Naive thymus-derived CD4-positive, alpha-beta T cell (primary cell): ENCODE measurements at regions not wholly inside any gene's neighbourhood (a gene's known extent, or its start where the extent isn't known, plus 50 kb on each side); places are given as distances from the start of the nearest gene placed in this dataset.

Experiments
- ATAC-seq: fragments of 150-1000 bp; cut with Tn5 transposase; 2 replicates; pipeline ENCODE4 v1.10.0; 2021; ENCODE audit warnings: mild to moderate bottlenecking, moderate library complexity
- CTCF ChIA-PET: fragments of 350-600 bp; sonication (Branson Sonifier 250); formaldehyde crosslinking; loops from one replicate; lab custom pipeline; 2021; ENCODE audit warnings: antibody characterized with exemption; lab: Charles Lee
- POLR2A ChIA-PET: fragments of 350-600 bp; sonication (Branson Sonifier 250); formaldehyde crosslinking; loops from one replicate; lab custom pipeline; 2021; ENCODE audit warnings: antibody characterized with exemption, inconsistent platforms; lab: Charles Lee
- DNase-seq, 9 donors: peaks; one replicate each; pipeline versions ENCODE4 v3.0.0 to v3.0.0-alpha.2; 2020 to 2022; ENCODE audit warnings: mixed read lengths in 1 of 9
- H3K27ac ChIP-seq: one replicate; pipeline ENCODE4 v1.7.0; 2013; ENCODE audit warnings: mild to moderate bottlenecking, low read depth, low read length, moderate library complexity
- H3K27me3 ChIP-seq, 2 donors: one replicate each; pipeline ENCODE4 v1.7.0; 2013; ENCODE audit warnings: low read length in 2 of 2, mild to moderate bottlenecking in 2 of 2, moderate library complexity in 2 of 2; ENCODE audit not compliant: control insufficient read depth in 2 of 2, insufficient read depth in 2 of 2
- H3K36me3 ChIP-seq, 3 experiments: 1 replicate in 2 of 3; 2 replicates in 1 of 3; pipeline ENCODE4 v1.7.0; 2013; ENCODE audit warnings: low read length in 3 of 3, mild to moderate bottlenecking in 3 of 3, moderate library complexity in 1 of 3; ENCODE audit not compliant: insufficient read depth in 3 of 3, control insufficient read depth in 2 of 3
- H3K4me1 ChIP-seq, 2 donors: one replicate each; pipeline ENCODE4 v1.7.0; 2013; ENCODE audit warnings: low read length in 2 of 2, mild to moderate bottlenecking in 2 of 2, moderate library complexity in 1 of 2; ENCODE audit not compliant: control insufficient read depth in 2 of 2, insufficient read depth in 2 of 2
- H3K4me3 ChIP-seq: 2 replicates; pipeline ENCODE4 v1.7.0; 2013; ENCODE audit warnings: mild to moderate bottlenecking, low read length
- H3K9me3 ChIP-seq, 3 experiments: 1 replicate in 2 of 3; 2 replicates in 1 of 3; pipeline ENCODE4 v1.7.0; 2013; ENCODE audit warnings: low read length in 3 of 3; ENCODE audit not compliant: control insufficient read depth in 2 of 3
- H3K27ac Mint-ChIP-seq, 9 donors: one replicate each; pipeline ENCODE4 v1.8.0; 2020 to 2022; ENCODE audit warnings: mixed read lengths in 9 of 9, mild to moderate bottlenecking in 8 of 9, moderate library complexity in 5 of 9, inconsistent platforms in 2 of 9
- H3K27me3 Mint-ChIP-seq, 5 donors: one replicate each; pipeline ENCODE4 v1.8.0; 2021 to 2022; ENCODE audit warnings: mixed read lengths in 5 of 5, mild to moderate bottlenecking in 1 of 5
- H3K36me3 Mint-ChIP-seq, 5 donors: one replicate each; pipeline ENCODE4 v1.8.0; 2020 to 2022; ENCODE audit warnings: mixed read lengths in 5 of 5, mild to moderate bottlenecking in 3 of 5, inconsistent platforms in 1 of 5
- H3K4me1 Mint-ChIP-seq, 7 donors: one replicate each; pipeline ENCODE4 v1.8.0; 2020 to 2022; ENCODE audit warnings: mixed read lengths in 7 of 7, mild to moderate bottlenecking in 3 of 7, inconsistent platforms in 1 of 7
- H3K4me3 Mint-ChIP-seq, 10 donors: one replicate each; pipeline ENCODE4 v1.8.0; 2020 to 2022; ENCODE audit warnings: mild to moderate bottlenecking in 10 of 10, mixed read lengths in 10 of 10, moderate library complexity in 6 of 10, inconsistent platforms in 2 of 10
- H3K9me3 Mint-ChIP-seq, 11 donors: one replicate each; pipeline ENCODE4 v1.8.0; 2020 to 2022; ENCODE audit warnings: mixed read lengths in 11 of 11, mild to moderate bottlenecking in 4 of 11, inconsistent platforms in 1 of 11, moderate library complexity in 1 of 11
- intact Hi-C, 2 donors: fragments of 100-400 bp; cut with micrococcal nuclease; formaldehyde crosslinking; loops; one replicate each; pipeline ENCODE4 v1.15.1; 2023

GRCh38 chr11:15825976-15826650, 530.2 kb downstream of the SOX6 start:
- intact Hi-C loops: no loop called here
- no peaks in the 10 kb centered on the region for H3K36me3 Mint-ChIP-seq
- CTCF ChIA-PET: no interaction called here
- no peaks in the 10 kb centered on the region for H3K27me3 ChIP-seq
- H3K4me3 Mint-ChIP-seq: no peak overlapping the region
- H3K9me3 ChIP-seq: no peaks in the 10 kb centered on the region
- peaks cover 0 to 22% (median 0%) of the 10 kb centered on the region in 5 donors for H3K27me3 Mint-ChIP-seq
- no peaks in the 10 kb centered on the region for H3K36me3 ChIP-seq
- no peaks in the 10 kb centered on the region for H3K4me1 ChIP-seq
- no peak overlapping the region for H3K4me3 ChIP-seq
- no peaks in the 10 kb centered on the region for H3K4me1 Mint-ChIP-seq
- POLR2A ChIA-PET: no interaction called here
- peaks cover 0 to 6% (median 0%) of the 10 kb centered on the region in 11 donors for H3K9me3 Mint-ChIP-seq
- no peak overlapping the region for H3K27ac ChIP-seq
- ATAC-seq (no peak), DNase-seq (no peak)
- H3K27ac Mint-ChIP-seq: no peak overlapping the region

GRCh38 chr11:15826826-15827225, 529.5 kb downstream of the SOX6 start:
- H3K4me1 ChIP-seq: no peaks in the 10 kb centered on the region
- peaks cover 0 to 22% (median 0%) of the 10 kb centered on the region in 5 donors for H3K27me3 Mint-ChIP-seq
- POLR2A ChIA-PET: no interaction called here
- H3K4me1 Mint-ChIP-seq: no peaks in the 10 kb centered on the region
- no peaks in the 10 kb centered on the region for H3K9me3 ChIP-seq
- ATAC-seq (no peak), DNase-seq (no peak)
- no peaks in the 10 kb centered on the region for H3K36me3 Mint-ChIP-seq
- H3K27ac Mint-ChIP-seq: no peak overlapping the region
- CTCF ChIA-PET: no interaction called here
- H3K9me3 Mint-ChIP-seq: peaks cover 0 to 4% (median 0%) of the 10 kb centered on the region in 11 donors
- H3K4me3 Mint-ChIP-seq: no peak overlapping the region
- no peak overlapping the region for H3K27ac ChIP-seq
- H3K36me3 ChIP-seq: no peaks in the 10 kb centered on the region
- intact Hi-C loops: no loop called here
- no peak overlapping the region for H3K4me3 ChIP-seq
- no peaks in the 10 kb centered on the region for H3K27me3 ChIP-seq

GRCh38 chr11:15828215-15828853, 528.0 kb downstream of the SOX6 start:
- H3K27me3 ChIP-seq: no peaks in the 10 kb centered on the region
- ChIA-PET CTCF (no interaction called here), POLR2A (no interaction called here)
- H3K4me3 ChIP-seq: no peak overlapping the region
- ATAC-seq: no peak
- no peaks in the 10 kb centered on the region for H3K36me3 Mint-ChIP-seq
- intact Hi-C loops: no loop called here
- H3K27ac ChIP-seq: no peak overlapping the region
- DNase-seq: no peak
- H3K27ac Mint-ChIP-seq: no peak overlapping the region
- no peaks in the 10 kb centered on the region for H3K4me1 ChIP-seq
- H3K36me3 ChIP-seq: no peaks in the 10 kb centered on the region
- no peak overlapping the region for H3K4me3 Mint-ChIP-seq
- peaks cover 0 to 2% (median 0%) of the 10 kb centered on the region in 11 donors for H3K9me3 Mint-ChIP-seq
- H3K9me3 ChIP-seq: no peaks in the 10 kb centered on the region
- peaks cover 0 to 22% (median 0%) of the 10 kb centered on the region in 5 donors for H3K27me3 Mint-ChIP-seq
- no peaks in the 10 kb centered on the region for H3K4me1 Mint-ChIP-seq

- Mint-ChIP-seq H3K27me3 (peaks cover 0 to 22% (median 0%) of the 10 kb centered on the region in 5 donors), H3K4me3 (no peak overlapping the region), H3K36me3 (no peaks in the 10 kb centered on the region), H3K27ac (no peak overlapping the region), H3K4me1 (no peaks in the 10 kb centered on the region), H3K9me3 (peaks cover 0 to 2% (median 0%) of the 10 kb centered on the region in 11 donors)
- no peaks in the 10 kb centered on the region for H3K36me3 ChIP-seq
- H3K4me1 ChIP-seq: no peaks in the 10 kb centered on the region
- CTCF ChIA-PET: no interaction called here
- H3K27ac ChIP-seq: no peak overlapping the region
- H3K4me3 ChIP-seq: no peak overlapping the region
- DNase-seq (no peak), ATAC-seq (no peak)
- POLR2A ChIA-PET: no interaction called here
- H3K9me3 ChIP-seq: no peaks in the 10 kb centered on the region
- no peaks in the 10 kb centered on the region for H3K27me3 ChIP-seq
- intact Hi-C loops: no loop called here
Observed at GRCh38 chr11:15829312-15829711, 527.0 kb downstream of the SOX6 start.

DNA sequence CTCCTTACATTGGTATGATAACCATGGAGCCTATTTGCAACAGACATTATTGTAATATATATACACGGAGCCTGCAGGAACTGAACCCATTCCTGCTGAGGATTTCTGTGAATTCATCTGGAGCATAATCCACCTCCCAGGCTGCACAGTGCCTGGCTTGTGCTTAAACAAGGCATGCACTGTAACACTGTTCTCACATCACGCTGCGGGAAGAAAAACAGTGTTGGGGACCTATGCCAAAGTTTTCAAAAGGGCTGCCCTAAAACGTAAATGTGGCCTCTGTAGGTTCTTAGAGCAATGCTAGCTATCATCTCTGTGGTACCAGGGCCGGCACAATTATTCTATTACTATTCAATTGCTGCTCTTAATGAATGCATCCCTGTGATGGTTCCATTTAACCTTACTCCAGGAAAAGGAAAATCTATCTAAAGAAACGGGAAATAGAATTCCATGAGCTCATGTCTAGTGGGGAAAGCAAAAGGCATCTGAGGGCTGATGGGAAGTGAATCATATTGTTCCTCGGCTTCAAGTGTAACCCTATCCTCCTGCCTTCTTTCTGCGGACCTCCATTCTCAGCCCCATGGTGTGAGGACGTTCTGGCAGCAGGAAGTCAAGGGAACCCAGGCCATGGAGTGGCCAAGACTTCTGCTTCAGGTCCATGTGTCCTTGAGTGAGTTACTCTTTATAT, 525.5 kb downstream of the SOX6 start:
- H3K4me1 Mint-ChIP-seq: no peaks in the 10 kb centered on the region
- ATAC-seq (no peak), DNase-seq (no peak)
- H3K27me3 Mint-ChIP-seq: peaks cover 0 to 16% (median 0%) of the 10 kb centered on the region in 5 donors
- POLR2A ChIA-PET: no interaction called here
- Histone ChIP-seq H3K9me3 (no peaks in the 10 kb centered on the region), H3K4me1 (no peaks in the 10 kb centered on the region), H3K36me3 (no peaks in the 10 kb centered on the region), H3K27me3 (no peaks in the 10 kb centered on the region), H3K27ac (no peak overlapping the region), H3K4me3 (no peak overlapping the region)
- peaks cover 0 to 2% (median 0%) of the 10 kb centered on the region in 11 donors for H3K9me3 Mint-ChIP-seq
- intact Hi-C loops: no loop called here
- H3K27ac Mint-ChIP-seq: no peak overlapping the region
- no peak overlapping the region for H3K4me3 Mint-ChIP-seq
- CTCF ChIA-PET: no interaction called here
- H3K36me3 Mint-ChIP-seq: no peaks in the 10 kb centered on the region

DNA sequence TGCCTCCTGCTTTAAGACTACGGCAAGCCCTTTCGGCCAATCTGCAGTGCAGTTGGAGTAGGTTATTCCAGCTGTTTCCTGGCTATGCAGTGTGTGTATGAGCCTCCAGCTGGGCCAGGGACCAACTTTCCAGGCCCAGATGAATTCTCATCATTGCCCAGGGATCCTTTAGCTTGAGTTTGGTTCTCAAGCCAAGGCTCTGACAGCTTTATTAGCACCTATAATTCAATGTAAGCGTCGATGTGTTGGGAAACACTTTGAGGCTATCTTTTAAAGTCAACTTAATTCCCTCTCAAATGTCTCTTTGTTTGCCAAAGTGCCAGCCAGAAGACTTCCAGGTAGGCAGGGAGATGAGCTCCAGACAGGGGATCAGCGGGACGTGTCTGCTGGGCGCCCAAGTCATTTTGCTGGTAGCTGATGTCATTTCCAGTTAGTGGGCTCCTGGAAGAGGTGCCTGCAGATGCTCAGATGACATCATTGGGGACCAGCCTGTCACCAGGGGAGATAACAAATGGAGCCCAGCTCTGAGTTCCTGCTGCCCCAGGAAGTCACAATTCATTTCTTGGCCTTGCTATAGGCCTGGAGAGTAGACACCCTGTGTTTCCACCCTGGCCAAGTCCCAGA, 520.4 kb downstream of the SOX6 start:
- no peak overlapping the region for H3K4me3 Mint-ChIP-seq
- no peak for DNase-seq
- H3K27me3 Mint-ChIP-seq: peaks cover 0 to 7% (median 3%) of the 10 kb centered on the region in 5 donors
- no peak overlapping the region for H3K27ac Mint-ChIP-seq
- H3K36me3 Mint-ChIP-seq: no peaks in the 10 kb centered on the region
- ChIA-PET CTCF (no interaction called here), POLR2A (no interaction called here)
- ATAC-seq: no peak
- H3K4me1 Mint-ChIP-seq: no peaks in the 10 kb centered on the region
- no peak overlapping the region for H3K27ac ChIP-seq
- H3K4me3 ChIP-seq: no peak overlapping the region
- H3K4me1 ChIP-seq: no peaks in the 10 kb centered on the region
- H3K36me3 ChIP-seq: no peaks in the 10 kb centered on the region
- H3K9me3 Mint-ChIP-seq: peaks cover 0 to 6% (median 0%) of the 10 kb centered on the region in 11 donors
- intact Hi-C loops: no loop called here
- no peaks in the 10 kb centered on the region for H3K9me3 ChIP-seq
- H3K27me3 ChIP-seq: no peaks in the 10 kb centered on the region
